PFSK-1 (cell line): ENCODE measurements at regions not wholly inside any gene's neighbourhood (a gene's known extent, or its start where the extent isn't known, plus 50 kb on each side); places are given as distances from the start of the nearest gene placed in this dataset.

Experiments
- FOXP2 ChIP-seq: optimal IDR thresholded peaks from 2 replicates; pipeline ENCODE3; 2011; ENCODE audit warnings: borderline replicate concordance, control low read depth, inconsistent platforms; ENCODE audit not compliant: insufficient read depth; ENCODE audit errors: extremely low read length, extremely low read depth
- POLR2AphosphoS5 ChIP-seq: IDR thresholded peaks from 2 replicates; pipeline ENCODE4 v1.6.1; 2012; ENCODE audit warnings: low read depth, mild to moderate bottlenecking, control low read depth, low read length, moderate library complexity
- REST ChIP-seq, 2 experiments: IDR thresholded peaks; 2 replicates each; pipeline versions ENCODE4 v1.6.1 to v1.8.0; 2011 to 2012; ENCODE audit warnings: low read depth in 2 of 2, low read length in 2 of 2, control low read depth in 1 of 2, inconsistent platforms in 1 of 2, mild to moderate bottlenecking in 1 of 2, moderate library complexity in 1 of 2; ENCODE audit not compliant: insufficient read depth in 1 of 2
- SIN3A ChIP-seq: IDR thresholded peaks from 2 replicates; pipeline ENCODE4 v1.6.1; 2012; ENCODE audit warnings: mild to moderate bottlenecking, low read length, moderate library complexity, borderline replicate concordance; ENCODE audit not compliant: insufficient read depth
- TAF1 ChIP-seq: IDR thresholded peaks from 2 replicates; pipeline ENCODE4 v1.6.1; 2012; ENCODE audit warnings: low read length, control low read depth, borderline replicate concordance; ENCODE audit not compliant: insufficient read depth

GRCh38 chr17:68740555-68741447 lies 139.6 kb upstream of the FAM20A start:
- TF ChIP-seq SIN3A (no peak), POLR2AphosphoS5 (no peak), TAF1 (no peak)

GRCh38 chr17:68737761-68738443 lies 136.7 kb upstream of the FAM20A start:
- no peak for TF ChIP-seq FOXP2
- no peak for TF ChIP-seq TAF1
- no peak for TF ChIP-seq POLR2AphosphoS5
- TF ChIP-seq REST (IDR thresholded peaks at IDR 0.05; ENCODE audit: insufficient read depth in 1 of 2, low read depth in 2 of 2, low read length in 2 of 2), result no peak
- TF ChIP-seq SIN3A, result no peak

GRCh38 chr17:68734931-68735330 lies 133.8 kb upstream of the FAM20A start:
- no peak for TF ChIP-seq TAF1
- TF ChIP-seq FOXP2, result no peak
- TF ChIP-seq POLR2AphosphoS5, result no peak
- no peak for TF ChIP-seq SIN3A
- TF ChIP-seq REST (IDR thresholded peaks at IDR 0.05; ENCODE audit: insufficient read depth in 1 of 2, low read depth in 2 of 2, low read length in 2 of 2), result no peak

GRCh38 chr17:68734187-68734900 lies 133.2 kb upstream of the FAM20A start:
- no peak for TF ChIP-seq TAF1
- TF ChIP-seq POLR2AphosphoS5, result no peak
- no peak for TF ChIP-seq SIN3A
- TF ChIP-seq REST (IDR thresholded peaks at IDR 0.05; ENCODE audit: insufficient read depth in 1 of 2, low read depth in 2 of 2, low read length in 2 of 2), result no peak
- TF ChIP-seq FOXP2, result no peak
